AG04450 (cell line): ENCODE measurements at regions not wholly inside any gene's neighbourhood (a gene's known extent, or its start where the extent isn't known, plus 50 kb on each side); places are given as distances from the start of the nearest gene placed in this dataset.

Source experiments
- CTCF ChIA-PET: fragments of 300-600, 350-600 bp; formaldehyde crosslinking; extraction: SDS; loops from one replicate; lab custom pipeline; 2022; ENCODE audit warnings: antibody characterized with exemption, inconsistent platforms; lab: Charles Lee
- POLR2A ChIA-PET: fragments of 350-600 bp; formaldehyde crosslinking; extraction: SDS; loops from one replicate; lab custom pipeline; 2021; ENCODE audit warnings: antibody characterized with exemption, inconsistent platforms; lab: Yijun Ruan, JAX
- DNase-seq: peaks from one replicate; pipeline ENCODE4 v3.0.0-alpha.2; 2011; ENCODE audit warnings: low read depth, low spot score
- H3K27ac ChIP-seq: one replicate; pipeline ENCODE4 v1.5.1; 2012; ENCODE audit warnings: low read depth, low read length, control low read depth
- H3K27me3 ChIP-seq: one replicate; pipeline ENCODE4 v1.6.0; 2012; ENCODE audit warnings: low read length; ENCODE audit not compliant: control insufficient read depth, insufficient read depth
- H3K4me3 ChIP-seq: 2 replicates; pipeline ENCODE4 v1.5.1; 2011; ENCODE audit warnings: mild to moderate bottlenecking, low read depth, low read length, control low read depth
- H3K9me3 ChIP-seq: 2 replicates; pipeline ENCODE4 v1.5.1; 2012; ENCODE audit warnings: low read length; ENCODE audit not compliant: control insufficient read depth, insufficient read depth
- CTCF ChIP-seq: IDR thresholded peaks from 2 replicates; pipeline ENCODE4 v1.5.1; 2011; ENCODE audit warnings: low read depth, low read length, control low read depth, inconsistent platforms

- H3K9me3 ChIP-seq = no peaks in the 10 kb centered on the region
- H3K27me3 ChIP-seq = no peaks in the 10 kb centered on the region
- no peak for DNase-seq
- no peak overlapping the region for H3K4me3 ChIP-seq
- H3K27ac ChIP-seq = no peak overlapping the region
- TF ChIP-seq CTCF = no peak
- POLR2A ChIA-PET = no interaction called here
- CTCF ChIA-PET = no interaction called here
These were observed 141.2 kb downstream of the TRIM36 start for GRCh38 chr5:115028557-115028956.

GRCh38 chr5:115024922-115025321 lies 144.8 kb downstream of the TRIM36 start:
- H3K27ac ChIP-seq = no peak overlapping the region
- TF ChIP-seq CTCF = no peak
- ChIA-PET CTCF (no interaction called here), POLR2A (no interaction called here)
- DNase-seq = no peak
- no peaks in the 10 kb centered on the region for H3K9me3 ChIP-seq
- no peak overlapping the region for H3K4me3 ChIP-seq
- no peaks in the 10 kb centered on the region for H3K27me3 ChIP-seq

GRCh38 chr5:115022303-115022702 lies 147.4 kb downstream of the TRIM36 start:
- no peak overlapping the region for H3K4me3 ChIP-seq
- ChIA-PET POLR2A (no interaction called here), CTCF (no interaction called here)
- TF ChIP-seq CTCF = no peak
- no peaks in the 10 kb centered on the region for H3K9me3 ChIP-seq
- H3K27me3 ChIP-seq = no peaks in the 10 kb centered on the region
- no peak for DNase-seq
- no peak overlapping the region for H3K27ac ChIP-seq

- H3K4me3 ChIP-seq = no peak overlapping the region
- H3K27me3 ChIP-seq = no peaks in the 10 kb centered on the region
- H3K27ac ChIP-seq = no peak overlapping the region
- ChIA-PET CTCF (no interaction called here), POLR2A (no interaction called here)
- no peaks in the 10 kb centered on the region for H3K9me3 ChIP-seq
- DNase-seq = no peak
- no peak for TF ChIP-seq CTCF
These were observed 153.1 kb downstream of the TRIM36 start for GRCh38 chr5:115016646-115017045.

GRCh38 chr5:114999176-114999575 lies 170.5 kb downstream of the TRIM36 start:
- peaks cover 5% of the 10 kb centered on the region for H3K9me3 ChIP-seq
- TF ChIP-seq CTCF = no peak
- CTCF ChIA-PET = no interaction called here
- H3K4me3 ChIP-seq = no peak overlapping the region
- H3K27ac ChIP-seq = no peak overlapping the region
- POLR2A ChIA-PET = no interaction called here
- no peak for DNase-seq
- no peaks in the 10 kb centered on the region for H3K27me3 ChIP-seq
